NT2/D1 (cell line): ENCODE measurements at regions not wholly inside any gene's neighbourhood (a gene's known extent, or its start where the extent isn't known, plus 50 kb on each side); places are given as distances from the start of the nearest gene placed in this dataset.

Experiments
- DNase-seq: peaks from one replicate; pipeline ENCODE4 v3.0.0-alpha.2; 2011; ENCODE audit warnings: low read depth, low spot score
- H3K27me3 ChIP-seq: 2 replicates; pipeline ENCODE4 v1.6.0; 2011; ENCODE audit warnings: mild to moderate bottlenecking; ENCODE audit not compliant: insufficient read length, insufficient read depth
- H3K36me3 ChIP-seq: 2 replicates; pipeline ENCODE4 v1.6.1; 2011; ENCODE audit warnings: mild to moderate bottlenecking, low read length, mixed read lengths; ENCODE audit not compliant: insufficient read depth, insufficient read length
- H3K4me1 ChIP-seq: 2 replicates; pipeline ENCODE4 v1.5.1; 2011; ENCODE audit not compliant: insufficient read depth, insufficient read length
- H3K4me3 ChIP-seq: 2 replicates; pipeline ENCODE4 v1.5.1; 2011; ENCODE audit warnings: low read depth; ENCODE audit not compliant: insufficient read length
- H3K9ac ChIP-seq: 2 replicates; pipeline ENCODE4 v1.6.0; 2011; ENCODE audit warnings: low read depth; ENCODE audit not compliant: insufficient read length
- H3K9me3 ChIP-seq: 2 replicates; pipeline ENCODE4 v1.5.1; 2011; ENCODE audit warnings: mild to moderate bottlenecking, low read length; ENCODE audit not compliant: insufficient read depth
- SUZ12 ChIP-seq: IDR thresholded peaks from 2 replicates; pipeline ENCODE4 v1.6.1; 2011; ENCODE audit not compliant: insufficient read length, insufficient read depth; ENCODE audit errors: extremely low read depth
- YY1 ChIP-seq: IDR thresholded peaks from 2 replicates; pipeline ENCODE4 v1.6.1; 2011; ENCODE audit not compliant: insufficient read length, insufficient read depth
- ZNF274 ChIP-seq: IDR thresholded peaks from 2 replicates; pipeline ENCODE4 v1.6.1; 2011; ENCODE audit warnings: mild to moderate bottlenecking, low read depth, low read length

- Histone ChIP-seq H3K9ac (no peak overlapping the region), H3K27me3 (no peaks in the 10 kb centered on the region), H3K36me3 (no peaks in the 10 kb centered on the region), H3K4me1 (no peaks in the 10 kb centered on the region), H3K4me3 (no peak overlapping the region), H3K9me3 (no peaks in the 10 kb centered on the region)
- TF ChIP-seq SUZ12, result no peak
- TF ChIP-seq YY1, result no peak
- TF ChIP-seq ZNF274, result no peak
- DNase-seq, result no peak
Measured at GRCh38 chr6:156645097-156645496, 132.1 kb upstream of the ARID1B start.

GRCh38 chr6:156639009-156639721 lies 138.0 kb upstream of the ARID1B start:
- no peak overlapping the region for H3K9ac ChIP-seq
- no peak for TF ChIP-seq SUZ12
- no peak for TF ChIP-seq ZNF274
- no peak for TF ChIP-seq YY1
- H3K36me3 ChIP-seq, result no peaks in the 10 kb centered on the region
- no peak overlapping the region for H3K4me3 ChIP-seq
- no peak for DNase-seq
- H3K27me3 ChIP-seq, result no peaks in the 10 kb centered on the region
- no peaks in the 10 kb centered on the region for H3K4me1 ChIP-seq
- no peaks in the 10 kb centered on the region for H3K9me3 ChIP-seq

GRCh38 chr6:156638581-156638980 lies 138.6 kb upstream of the ARID1B start:
- no peaks in the 10 kb centered on the region for H3K4me1 ChIP-seq
- H3K36me3 ChIP-seq, result no peaks in the 10 kb centered on the region
- no peaks in the 10 kb centered on the region for H3K9me3 ChIP-seq
- H3K9ac ChIP-seq, result no peak overlapping the region
- no peak for DNase-seq
- H3K4me3 ChIP-seq, result no peak overlapping the region
- TF ChIP-seq YY1 (no peak), SUZ12 (no peak), ZNF274 (no peak)
- no peaks in the 10 kb centered on the region for H3K27me3 ChIP-seq

GRCh38 chr6:156634951-156635371 lies 142.2 kb upstream of the ARID1B start:
- Histone ChIP-seq H3K9me3 (no peaks in the 10 kb centered on the region), H3K36me3 (no peaks in the 10 kb centered on the region), H3K27me3 (no peaks in the 10 kb centered on the region), H3K9ac (no peak overlapping the region), H3K4me3 (no peak overlapping the region), H3K4me1 (no peaks in the 10 kb centered on the region)
- TF ChIP-seq YY1 (no peak), ZNF274 (no peak)
- DNase-seq, result no peak

- Histone ChIP-seq H3K27me3 (no peaks in the 10 kb centered on the region), H3K9ac (no peak overlapping the region), H3K9me3 (no peaks in the 10 kb centered on the region), H3K36me3 (no peaks in the 10 kb centered on the region), H3K4me1 (no peaks in the 10 kb centered on the region), H3K4me3 (no peak overlapping the region)
- DNase-seq, result no peak
- TF ChIP-seq YY1 (no peak), ZNF274 (no peak), SUZ12 (no peak)
Measured at GRCh38 chr6:156634048-156634447, 143.1 kb upstream of the ARID1B start.

- Histone ChIP-seq H3K36me3 (no peaks in the 10 kb centered on the region), H3K9ac (no peak overlapping the region), H3K27me3 (no peaks in the 10 kb centered on the region), H3K4me3 (no peak overlapping the region), H3K9me3 (no peaks in the 10 kb centered on the region), H3K4me1 (no peaks in the 10 kb centered on the region)
- TF ChIP-seq ZNF274, result no peak
- no peak for TF ChIP-seq YY1
- no peak for TF ChIP-seq SUZ12
- no peak for DNase-seq
Measured at GRCh38 chr6:156633291-156633690, 143.9 kb upstream of the ARID1B start.

- DNase-seq, result no peak
- Histone ChIP-seq H3K4me3 (no peak overlapping the region), H3K4me1 (no peaks in the 10 kb centered on the region), H3K9me3 (no peaks in the 10 kb centered on the region), H3K27me3 (no peaks in the 10 kb centered on the region), H3K36me3 (no peaks in the 10 kb centered on the region), H3K9ac (no peak overlapping the region)
- TF ChIP-seq ZNF274, result no peak
- no peak for TF ChIP-seq YY1
Measured at GRCh38 chr6:156630613-156631302, 146.4 kb upstream of the ARID1B start.
